SJCRH30 (cell line): ENCODE measurements at regions not wholly inside any gene's neighbourhood (a gene's known extent, or its start where the extent isn't known, plus 50 kb on each side); places are given as distances from the start of the nearest gene placed in this dataset.

Source experiments
- DNase-seq, 2 experiments: peaks; one replicate each; pipeline ENCODE4 v3.0.0-alpha.2; 2015 to 2020
- H3K27ac ChIP-seq: fragments of 250-450 bp; sonication (Bioruptor Pico); 2 replicates; pipeline ENCODE4 v1.5.1; 2020; ENCODE audit warnings: mild to moderate bottlenecking, moderate library complexity
- H3K27me3 ChIP-seq: fragments of 250-450 bp; sonication (Bioruptor Pico); 2 replicates; pipeline ENCODE4 v1.5.1; 2020; ENCODE audit warnings: mild to moderate bottlenecking, moderate library complexity
- H3K36me3 ChIP-seq: fragments of 250-450 bp; sonication (Bioruptor Pico); 2 replicates; pipeline ENCODE4 v1.5.1; 2020; ENCODE audit warnings: mild to moderate bottlenecking, moderate library complexity
- H3K4me1 ChIP-seq: fragments of 250-450 bp; sonication (Bioruptor Pico); 2 replicates; pipeline ENCODE4 v1.5.1; 2020; ENCODE audit warnings: mild to moderate bottlenecking, moderate library complexity
- H3K4me3 ChIP-seq: fragments of 250-450 bp; sonication (Bioruptor Pico); 2 replicates; pipeline ENCODE4 v1.5.1; 2020; ENCODE audit warnings: mild to moderate bottlenecking, moderate library complexity
- H3K9me3 ChIP-seq: fragments of 250-450 bp; sonication (Bioruptor Pico); replicated peaks from 2 replicates; pipeline ENCODE4 v1.5.1; 2020; ENCODE audit warnings: mild to moderate bottlenecking, moderate library complexity

DNA sequence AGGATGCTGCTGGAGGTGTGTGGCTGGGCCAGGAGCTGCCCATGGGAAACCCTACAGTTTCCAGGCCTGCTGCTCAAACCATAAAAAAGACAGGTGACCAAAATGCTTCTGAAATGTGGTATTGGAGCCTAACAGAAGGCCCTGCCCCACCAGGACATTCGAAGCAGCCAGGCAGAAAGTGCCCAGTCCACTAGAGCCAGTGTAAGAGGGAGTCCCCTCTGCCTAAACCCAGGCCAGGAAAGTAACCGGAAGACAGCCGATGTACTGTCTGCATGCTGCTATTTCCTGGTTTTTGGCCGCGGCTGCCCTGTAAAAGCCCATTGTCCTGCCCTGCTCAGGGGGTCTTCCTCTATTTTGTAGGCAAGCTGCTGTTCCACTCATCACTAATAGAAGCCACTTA lies 150.7 kb upstream of the IRX2 start:
- Histone ChIP-seq H3K4me3 (no peak overlapping the region), H3K36me3 (no peaks in the 10 kb centered on the region), H3K4me1 (no peaks in the 10 kb centered on the region), H3K9me3 (no peaks in the 10 kb centered on the region), H3K27ac (no peak overlapping the region), H3K27me3 (no peaks in the 10 kb centered on the region)
- DNase-seq: no peak

GRCh38 chr5:2901511-2901910 lies 150.0 kb upstream of the IRX2 start:
- no peaks in the 10 kb centered on the region for H3K9me3 ChIP-seq
- H3K27me3 ChIP-seq: no peaks in the 10 kb centered on the region
- no peak overlapping the region for H3K27ac ChIP-seq
- DNase-seq: no peak
- no peaks in the 10 kb centered on the region for H3K4me1 ChIP-seq
- H3K36me3 ChIP-seq: no peaks in the 10 kb centered on the region
- H3K4me3 ChIP-seq: no peak overlapping the region

- Histone ChIP-seq H3K27me3 (no peaks in the 10 kb centered on the region), H3K4me3 (no peak overlapping the region), H3K9me3 (no peaks in the 10 kb centered on the region), H3K27ac (no peak overlapping the region), H3K4me1 (no peaks in the 10 kb centered on the region), H3K36me3 (no peaks in the 10 kb centered on the region)
- no peak for DNase-seq
These were observed 149.6 kb upstream of the IRX2 start for GRCh38 chr5:2901096-2901495.

- no peaks in the 10 kb centered on the region for H3K9me3 ChIP-seq
- DNase-seq: no peak
- no peak overlapping the region for H3K4me3 ChIP-seq
- H3K27me3 ChIP-seq: no peaks in the 10 kb centered on the region
- no peaks in the 10 kb centered on the region for H3K36me3 ChIP-seq
- no peak overlapping the region for H3K27ac ChIP-seq
- H3K4me1 ChIP-seq: no peaks in the 10 kb centered on the region
These were observed 148.9 kb upstream of the IRX2 start for GRCh38 chr5:2900360-2900759.

GRCh38 chr5:2899311-2899710 lies 147.8 kb upstream of the IRX2 start:
- H3K9me3 ChIP-seq: no peaks in the 10 kb centered on the region
- no peak for DNase-seq
- no peaks in the 10 kb centered on the region for H3K4me1 ChIP-seq
- H3K27ac ChIP-seq: no peak overlapping the region
- H3K27me3 ChIP-seq: no peaks in the 10 kb centered on the region
- H3K4me3 ChIP-seq: no peak overlapping the region
- H3K36me3 ChIP-seq: no peaks in the 10 kb centered on the region

- no peak for DNase-seq
- no peaks in the 10 kb centered on the region for H3K9me3 ChIP-seq
These were observed 147.2 kb upstream of the IRX2 start for GRCh38 chr5:2898661-2899060.

GRCh38 chr5:2897276-2897961 lies 145.9 kb upstream of the IRX2 start:
- no peak for DNase-seq
- no peaks in the 10 kb centered on the region for H3K9me3 ChIP-seq
- H3K4me3 ChIP-seq: no peak overlapping the region
- H3K27ac ChIP-seq: no peak overlapping the region
- no peaks in the 10 kb centered on the region for H3K4me1 ChIP-seq
- no peaks in the 10 kb centered on the region for H3K27me3 ChIP-seq
- H3K36me3 ChIP-seq: no peaks in the 10 kb centered on the region

More at GRCh38 chr5:2898661-2899060, 147.2 kb upstream of the IRX2 start:
- H3K4me1 ChIP-seq: no peaks in the 10 kb centered on the region
- H3K27ac ChIP-seq: no peak overlapping the region
- H3K27me3 ChIP-seq: no peaks in the 10 kb centered on the region
- no peak overlapping the region for H3K4me3 ChIP-seq
- no peaks in the 10 kb centered on the region for H3K36me3 ChIP-seq

GRCh38 chr5:2896371-2897275 lies 145.1 kb upstream of the IRX2 start:
- no peaks in the 10 kb centered on the region for H3K27me3 ChIP-seq
- H3K27ac ChIP-seq: no peak overlapping the region
- H3K4me1 ChIP-seq: no peaks in the 10 kb centered on the region
- H3K4me3 ChIP-seq: no peak overlapping the region
- no peak for DNase-seq
- no peaks in the 10 kb centered on the region for H3K9me3 ChIP-seq
- no peaks in the 10 kb centered on the region for H3K36me3 ChIP-seq

DNA sequence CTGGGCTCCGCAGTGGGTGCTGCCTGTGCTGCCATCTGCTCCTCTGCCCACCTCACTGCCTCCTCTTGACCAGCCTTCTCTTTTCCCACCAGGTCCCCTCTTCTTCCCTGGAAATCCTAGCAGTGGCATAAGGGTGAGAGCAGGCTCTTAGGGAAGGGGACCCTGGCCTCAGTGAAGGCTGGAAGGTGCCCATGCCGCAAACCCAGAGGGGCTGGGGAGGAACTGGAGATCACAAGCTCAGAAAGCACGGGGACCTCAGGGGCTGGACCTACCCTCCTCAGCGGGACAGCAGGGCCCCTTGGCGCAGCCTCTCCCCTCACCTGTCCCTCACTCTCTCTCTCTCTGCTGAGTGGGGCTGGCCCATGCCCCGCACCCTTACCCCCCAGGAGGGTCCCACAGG lies 144.4 kb upstream of the IRX2 start:
- Histone ChIP-seq H3K9me3 (no peaks in the 10 kb centered on the region), H3K4me1 (no peaks in the 10 kb centered on the region), H3K36me3 (no peaks in the 10 kb centered on the region), H3K27me3 (no peaks in the 10 kb centered on the region), H3K27ac (no peak overlapping the region), H3K4me3 (no peak overlapping the region)
- no peak for DNase-seq

DNA sequence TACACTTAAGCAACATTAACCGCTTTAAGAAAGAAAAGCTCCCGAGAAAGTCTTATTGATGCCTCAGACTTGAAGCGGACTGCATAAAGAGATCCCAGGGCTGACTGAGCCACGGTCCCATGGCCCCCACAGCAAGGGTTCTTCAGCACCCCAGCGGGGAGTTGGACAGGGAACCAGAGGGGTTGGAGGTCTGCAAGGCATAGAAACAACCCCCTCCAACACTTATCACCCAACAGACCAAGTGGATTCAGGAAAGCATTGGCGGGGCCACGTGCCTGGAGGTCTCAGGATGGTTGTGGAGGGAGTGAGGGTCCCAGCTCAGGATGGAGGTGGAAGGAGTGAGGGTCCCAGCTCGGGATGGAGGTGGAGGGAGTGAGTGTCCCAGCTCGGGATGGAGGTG lies 143.7 kb upstream of the IRX2 start:
- Histone ChIP-seq H3K9me3 (no peaks in the 10 kb centered on the region), H3K27ac (no peak overlapping the region), H3K4me1 (no peaks in the 10 kb centered on the region), H3K36me3 (no peaks in the 10 kb centered on the region), H3K27me3 (no peaks in the 10 kb centered on the region), H3K4me3 (no peak overlapping the region)
- DNase-seq: no peak

GRCh38 chr5:2894736-2895135 lies 143.3 kb upstream of the IRX2 start:
- H3K4me1 ChIP-seq: no peaks in the 10 kb centered on the region
- H3K27ac ChIP-seq: no peak overlapping the region
- no peak overlapping the region for H3K4me3 ChIP-seq
- H3K9me3 ChIP-seq: no peaks in the 10 kb centered on the region
- H3K27me3 ChIP-seq: no peaks in the 10 kb centered on the region
- no peak for DNase-seq
- H3K36me3 ChIP-seq: no peaks in the 10 kb centered on the region

- Histone ChIP-seq H3K36me3 (no peaks in the 10 kb centered on the region), H3K4me3 (no peak overlapping the region), H3K4me1 (no peaks in the 10 kb centered on the region), H3K9me3 (no peaks in the 10 kb centered on the region), H3K27ac (no peak overlapping the region), H3K27me3 (no peaks in the 10 kb centered on the region)
- no peak for DNase-seq
These were observed 142.8 kb upstream of the IRX2 start for GRCh38 chr5:2894316-2894715.

DNA sequence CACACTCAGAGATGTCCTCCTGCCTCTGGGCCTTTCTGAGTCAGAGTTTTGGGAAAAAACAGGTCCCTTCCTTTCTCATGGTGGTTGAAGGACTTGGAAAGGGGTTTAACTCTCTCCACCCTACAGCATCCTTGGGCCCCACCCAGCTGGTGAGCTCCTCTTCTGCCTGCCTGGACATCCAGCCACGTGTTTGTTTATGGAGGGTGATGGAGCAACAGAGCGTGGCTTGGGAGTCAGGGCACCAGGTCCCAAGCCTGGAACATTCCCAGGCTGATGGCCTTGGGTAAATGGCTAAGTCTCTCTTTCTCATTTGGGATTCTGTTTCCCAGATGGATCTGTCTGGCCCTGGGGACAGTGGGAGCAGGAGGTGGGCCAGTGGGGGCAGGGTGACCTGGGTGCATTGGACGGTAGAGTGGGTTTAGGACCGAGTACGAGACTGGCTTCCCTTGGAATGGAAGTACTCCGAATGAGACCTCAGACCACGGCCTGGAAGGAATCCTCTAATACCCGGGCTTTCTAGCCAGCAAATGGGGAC lies 141.1 kb upstream of the IRX2 start:
- Histone ChIP-seq H3K27me3 (no peaks in the 10 kb centered on the region), H3K36me3 (no peaks in the 10 kb centered on the region), H3K4me1 (no peaks in the 10 kb centered on the region), H3K4me3 (no peak overlapping the region), H3K9me3 (no peaks in the 10 kb centered on the region), H3K27ac (no peak overlapping the region)
- no peak for DNase-seq

DNA sequence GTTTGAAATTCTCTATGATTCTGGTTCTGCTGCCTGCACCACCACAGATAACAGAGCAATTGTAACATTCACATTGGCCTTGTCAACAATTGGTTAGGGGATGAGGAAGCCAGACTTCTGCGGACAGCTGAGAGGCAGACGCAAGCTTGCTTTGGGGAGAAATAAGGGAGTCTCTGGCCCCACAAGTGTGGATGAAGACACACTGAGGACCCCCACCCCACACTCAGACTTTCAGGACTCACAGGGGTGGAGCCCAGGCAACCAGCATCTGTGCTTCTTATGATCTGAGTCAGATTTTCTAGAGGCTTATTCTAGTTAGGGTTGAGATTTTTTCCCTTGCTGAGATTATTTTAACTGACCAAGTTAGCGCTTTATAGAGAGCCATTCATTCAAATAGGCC lies 140.3 kb upstream of the IRX2 start:
- no peaks in the 10 kb centered on the region for H3K27me3 ChIP-seq
- no peak overlapping the region for H3K4me3 ChIP-seq
- H3K36me3 ChIP-seq: no peaks in the 10 kb centered on the region
- H3K9me3 ChIP-seq: no peaks in the 10 kb centered on the region
- no peaks in the 10 kb centered on the region for H3K4me1 ChIP-seq
- no peak overlapping the region for H3K27ac ChIP-seq
- DNase-seq: no peak

GRCh38 chr5:2890011-2890410 lies 138.5 kb upstream of the IRX2 start:
- DNase-seq: no peak
- Histone ChIP-seq H3K4me1 (no peaks in the 10 kb centered on the region), H3K36me3 (no peaks in the 10 kb centered on the region)

More at GRCh38 chr5:2890011-2890410, 138.5 kb upstream of the IRX2 start:
- Histone ChIP-seq H3K27ac (no peak overlapping the region), H3K4me3 (no peak overlapping the region), H3K27me3 (no peaks in the 10 kb centered on the region), H3K9me3 (no peaks in the 10 kb centered on the region)
